AML-193 (cell line): ENCODE measurements at regions not wholly inside any gene's neighbourhood (a gene's known extent, or its start where the extent isn't known, plus 50 kb on each side); places are given as distances from the start of the nearest gene placed in this dataset.
A peak's percentile ranks its signal among the peaks of the same experiment; 100 is the strongest.
"Not testable (repeated sequence)": the region's sequence is repeated elsewhere in the genome, so short reads cannot be mapped to it uniquely, and the experiment has no call there.

Experiments used
- DNase-seq, 2 experiments: peaks; one replicate each; lab custom pipeline; 2025; lab: John Stamatoyannopoulos, UW

GRCh38 chr15:69684823-69685222 lies 232.2 kb downstream of the RPLP1 start:
- DNase-seq = not testable (repeated sequence)

GRCh38 chr15:69685512-69686452 lies 233.2 kb downstream of the RPLP1 start:
- no peak for DNase-seq

DNA sequence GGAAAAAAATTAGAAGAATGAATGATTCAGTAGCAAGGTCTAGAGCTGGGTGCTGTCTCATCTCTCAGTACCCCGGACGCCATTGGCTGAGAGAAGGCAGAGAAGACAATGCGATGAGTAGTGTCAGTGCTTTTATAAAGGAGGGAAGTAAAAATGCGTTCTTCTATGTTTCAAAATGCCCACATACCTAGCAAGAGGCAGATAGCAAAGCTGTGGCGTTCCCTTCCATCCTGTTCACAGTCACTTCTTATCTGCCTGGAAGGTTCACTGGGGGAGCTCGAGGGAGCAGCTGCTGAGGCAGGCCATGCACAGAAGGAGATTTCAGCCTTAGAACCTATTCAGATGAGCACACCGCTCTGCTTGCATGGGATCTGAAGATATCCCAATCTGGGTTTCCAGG lies 234.0 kb downstream of the RPLP1 start:
- no peak for DNase-seq

DNA sequence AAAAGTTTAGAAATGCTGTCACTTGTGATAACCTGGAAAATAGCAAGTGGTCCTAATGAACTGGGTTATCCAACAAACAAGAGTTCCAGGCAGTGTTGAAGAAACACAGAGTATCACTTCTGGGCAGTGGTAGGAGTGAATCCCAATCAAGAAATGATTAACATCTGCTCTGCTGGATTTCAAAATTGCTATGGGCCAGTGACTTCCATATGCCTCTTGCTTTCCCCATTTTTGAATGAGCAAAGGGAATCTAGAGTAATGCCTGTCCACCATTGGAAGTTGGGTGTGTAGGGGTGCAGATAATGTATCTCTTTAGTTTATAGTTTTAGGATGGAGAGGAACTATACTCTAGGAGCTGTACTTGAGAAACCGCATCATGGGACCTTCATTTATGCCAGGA lies 236.5 kb downstream of the RPLP1 start:
- no peak for DNase-seq

- DNase-seq = no peak
Measured at GRCh38 chr15:69691307-69692015, 238.8 kb downstream of the RPLP1 start.

- DNase-seq = no peak
Measured at GRCh38 chr15:69692342-69692741, 239.7 kb downstream of the RPLP1 start.

DNA sequence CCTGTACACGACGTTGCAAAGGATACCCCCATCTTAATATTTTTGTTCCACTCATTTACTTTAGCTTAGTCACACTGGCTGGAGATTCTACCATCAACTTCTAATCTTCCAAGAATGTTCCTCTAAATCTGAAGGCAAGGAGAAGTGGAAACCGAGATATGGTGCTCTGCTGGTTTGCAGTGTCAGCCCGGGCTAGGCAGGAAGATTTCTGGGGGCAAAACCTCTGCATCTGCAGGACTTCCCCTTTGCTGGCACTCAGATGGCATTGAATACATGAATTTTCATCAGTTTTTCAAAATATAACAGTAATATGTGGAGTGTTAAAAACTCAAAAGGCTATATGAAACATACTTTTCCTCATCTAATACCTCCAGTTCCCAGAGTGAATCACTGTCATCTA lies 240.4 kb downstream of the RPLP1 start:
- no peak for DNase-seq

GRCh38 chr15:69696946-69697345 lies 244.3 kb downstream of the RPLP1 start:
- no peak for DNase-seq

- DNase-seq = no peak
Measured at GRCh38 chr15:69697916-69698315, 245.3 kb downstream of the RPLP1 start.

GRCh38 chr15:69699096-69699495 lies 246.5 kb downstream of the RPLP1 start:
- DNase-seq = no peak

DNA sequence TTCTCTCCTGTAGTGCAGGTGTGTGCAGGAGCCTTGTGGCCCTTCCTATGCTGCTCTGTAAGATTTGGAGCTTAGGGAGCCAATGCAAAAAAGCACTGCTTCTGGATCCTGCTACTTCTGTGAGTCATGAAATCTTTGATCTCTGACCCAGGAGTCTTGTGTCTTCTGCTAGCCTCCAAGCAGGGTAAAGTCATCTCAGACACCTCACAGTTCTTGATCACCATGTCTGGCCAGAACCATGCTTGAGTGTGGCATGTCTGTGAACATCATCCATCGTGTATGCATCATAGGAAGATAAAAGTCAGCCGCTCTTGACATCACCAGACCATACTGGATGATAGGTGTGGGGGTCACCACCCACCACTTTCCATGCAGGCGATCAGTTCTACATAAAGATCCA lies 247.8 kb downstream of the RPLP1 start:
- no peak for DNase-seq

DNA sequence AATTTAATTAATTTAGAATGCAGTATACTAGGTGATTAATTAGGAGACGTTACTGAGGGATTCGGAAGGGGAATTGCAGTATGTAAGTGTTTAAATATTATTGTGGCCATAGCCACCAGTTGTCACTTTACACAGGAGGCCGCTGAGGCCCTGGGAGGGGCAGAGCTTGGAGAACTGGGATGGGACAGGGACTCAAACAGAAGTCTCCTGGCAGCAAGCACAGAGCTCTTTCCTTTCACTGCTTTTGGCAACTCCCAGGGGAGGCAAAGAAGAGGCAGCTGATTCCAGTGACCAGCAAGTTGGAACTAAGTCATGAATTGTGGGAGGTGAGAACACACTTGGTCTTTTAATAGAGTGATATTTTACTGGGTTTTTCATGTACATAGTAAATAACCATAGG lies 248.6 kb downstream of the RPLP1 start:
- no peak for DNase-seq

GRCh38 chr15:69703532-69704187 lies 251.0 kb downstream of the RPLP1 start:
- DNase-seq = no peak

DNA sequence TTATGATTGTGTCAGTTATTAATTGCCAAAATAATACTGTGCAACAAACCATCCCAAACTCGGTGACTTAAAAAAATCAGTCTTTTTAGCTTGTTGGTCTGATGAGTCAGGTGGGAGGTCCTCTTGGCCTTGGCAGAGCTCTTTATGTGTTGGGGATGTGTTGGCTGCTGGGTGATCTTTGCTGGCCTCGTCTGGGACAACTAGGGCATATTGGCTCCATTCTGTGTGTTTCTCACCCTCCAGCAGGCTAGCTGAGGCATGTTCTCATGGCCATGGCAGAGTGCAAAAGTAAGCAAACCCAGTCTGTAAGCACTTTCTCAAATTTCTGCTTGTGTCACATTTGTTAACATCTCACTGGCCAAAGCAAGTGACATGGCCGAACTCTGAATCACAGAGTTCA lies 251.6 kb downstream of the RPLP1 start:
- no peak for DNase-seq

DNA sequence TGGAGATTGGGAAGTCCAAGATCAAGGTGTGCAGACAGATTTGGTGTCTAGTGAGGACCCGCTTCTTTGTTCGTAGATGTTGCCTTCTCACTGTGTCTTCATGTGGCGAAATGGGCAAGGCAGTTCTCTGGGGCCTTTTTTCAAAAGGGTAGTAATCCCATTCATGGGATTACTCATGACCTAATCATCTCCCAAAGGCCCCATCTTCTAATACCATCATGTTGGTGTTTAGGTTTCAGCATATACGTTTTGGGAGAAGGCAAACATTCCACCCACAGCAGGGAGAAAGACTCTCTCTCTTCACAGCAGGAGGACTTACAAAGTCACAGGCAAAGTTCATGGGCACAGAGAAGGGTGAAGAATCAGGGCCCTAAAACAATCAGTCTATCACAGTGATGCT lies 252.1 kb downstream of the RPLP1 start:
- DNase-seq = no peak

DNA sequence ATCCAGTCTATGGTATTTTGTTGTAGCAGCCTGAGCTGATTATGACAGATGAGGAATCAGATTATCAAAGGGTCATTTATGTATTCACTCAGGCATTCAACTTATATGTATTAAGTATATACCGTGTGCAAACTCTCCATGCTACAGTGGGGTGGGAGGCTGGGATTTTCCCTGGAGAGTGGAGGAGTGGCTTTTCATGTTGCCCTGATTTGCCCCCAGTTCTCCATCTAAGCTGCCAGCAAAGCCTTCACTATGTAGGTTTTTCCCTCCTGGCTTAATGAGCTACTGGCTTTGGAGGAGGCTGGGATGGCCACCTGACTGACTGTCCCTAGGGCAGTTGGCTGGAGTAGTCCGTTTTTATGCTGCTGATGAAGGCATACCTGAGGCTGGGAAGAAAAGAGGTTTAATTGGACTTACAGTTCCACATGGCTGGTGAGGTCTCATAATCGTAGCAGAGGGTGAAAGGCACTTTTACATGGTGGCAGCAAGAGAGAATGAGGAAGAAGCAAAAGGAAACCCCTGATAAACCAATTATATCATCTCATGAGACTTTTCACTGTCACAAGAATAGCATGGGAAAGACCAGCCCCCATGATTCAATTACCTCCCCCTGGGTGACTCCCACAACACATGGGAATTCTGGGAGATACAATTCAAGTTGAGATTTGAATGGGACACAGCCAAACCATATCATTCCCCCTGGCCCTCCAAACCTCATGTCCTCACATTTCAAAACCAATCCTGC lies 253.9 kb downstream of the RPLP1 start:
- no peak for DNase-seq

- not testable (repeated sequence) for DNase-seq
Measured at GRCh38 chr15:69707241-69707640, 254.6 kb downstream of the RPLP1 start.

- not testable (repeated sequence) for DNase-seq
Measured at GRCh38 chr15:69708436-69709122, 256.0 kb downstream of the RPLP1 start.

GRCh38 chr15:69712991-69713390 lies 260.4 kb downstream of the RPLP1 start:
- peak; percentile 28 to 31 for DNase-seq

DNA sequence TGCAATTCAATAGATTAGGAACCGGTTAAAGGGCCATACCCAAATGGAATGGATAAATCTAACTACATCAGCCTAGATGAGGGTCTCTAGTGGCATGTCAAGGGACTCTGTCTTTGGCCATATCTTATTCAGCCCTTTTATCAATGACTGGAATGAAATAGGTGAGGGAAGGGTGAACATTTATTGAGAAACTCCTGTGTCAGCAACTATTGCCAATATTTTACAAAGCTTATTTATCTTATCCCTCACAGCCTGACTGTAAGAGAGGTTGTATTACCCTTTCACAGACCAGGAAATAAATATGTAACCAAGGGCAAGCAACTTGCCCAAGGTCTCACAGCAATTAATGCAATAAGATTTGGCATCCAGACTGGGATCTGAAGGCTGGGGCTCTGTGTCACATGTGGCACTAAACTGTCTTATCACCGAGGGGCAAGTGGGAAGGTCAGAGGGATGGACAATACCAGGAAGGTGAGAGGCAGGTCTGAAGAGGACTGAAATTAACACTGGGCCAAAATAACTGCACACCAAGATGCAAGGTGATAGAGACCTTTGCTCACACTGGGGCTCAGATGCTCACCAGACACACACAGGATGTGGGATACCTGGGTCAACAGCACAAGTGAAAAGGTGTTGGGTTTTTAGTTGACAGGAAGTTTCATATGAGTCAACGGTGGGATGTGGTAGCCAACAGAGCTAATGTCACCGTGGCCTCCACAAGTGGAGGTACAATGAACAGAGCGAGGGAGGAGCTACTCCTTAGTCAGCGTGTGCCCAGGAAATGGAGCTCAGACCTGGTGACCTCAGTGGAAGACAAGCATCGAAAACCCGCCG lies 261.3 kb downstream of the RPLP1 start:
- DNase-seq = no peak
